Astrocyte (in vitro differentiated cells and primary cell): ENCODE measurements at regions not wholly inside any gene's neighbourhood (a gene's known extent, or its start where the extent isn't known, plus 50 kb on each side); places are given as distances from the start of the nearest gene placed in this dataset.

Experiments used
- DNase-seq: peaks from one replicate; pipeline ENCODE4 v3.0.0-alpha.2; 2010; ENCODE audit warnings: low read depth
- FAIRE-seq: peaks from 2 replicates; lab custom pipeline; 2011; peaks lifted over from hg19 to GRCh38; lab: Jason Lieb, UNC
- H2AFZ ChIP-seq: 2 replicates; pipeline ENCODE4 v1.6.0; 2012; ENCODE audit warnings: low read depth, low read length, inconsistent platforms
- H3K27ac ChIP-seq: 2 replicates; pipeline ENCODE4 v1.5.1; 2011; ENCODE audit warnings: low read depth, low read length, inconsistent platforms
- H3K27me3 ChIP-seq: 2 replicates; pipeline ENCODE4 v1.6.0; 2011; ENCODE audit warnings: low read length, inconsistent platforms; ENCODE audit not compliant: insufficient read depth
- H3K36me3 ChIP-seq: 2 replicates; pipeline ENCODE4 v1.5.1; 2011; ENCODE audit warnings: low read length, inconsistent platforms; ENCODE audit not compliant: insufficient read depth
- H3K4me1 ChIP-seq: 2 replicates; pipeline ENCODE4 v1.5.1; 2011; ENCODE audit warnings: low read length, inconsistent platforms; ENCODE audit not compliant: insufficient read depth
- H3K4me2 ChIP-seq: 2 replicates; pipeline ENCODE4 v1.6.0; 2012; ENCODE audit warnings: low read length, inconsistent platforms
- H3K4me3 ChIP-seq: 2 replicates; pipeline ENCODE4 v1.5.1; 2011; ENCODE audit warnings: low read depth, mild to moderate bottlenecking, low read length, inconsistent platforms; ENCODE audit not compliant: insufficient read depth
- H3K79me2 ChIP-seq: 2 replicates; pipeline ENCODE4 v1.6.0; 2012; ENCODE audit warnings: mild to moderate bottlenecking, low read length, inconsistent platforms; ENCODE audit not compliant: insufficient read depth
- H3K9ac ChIP-seq: 2 replicates; pipeline ENCODE4 v1.6.0; 2012; ENCODE audit warnings: mild to moderate bottlenecking, low read length, inconsistent platforms
- H3K9me3 ChIP-seq: 2 replicates; pipeline ENCODE4 v1.5.1; 2012; ENCODE audit warnings: low read depth, mild to moderate bottlenecking, low read length, inconsistent platforms; ENCODE audit not compliant: insufficient read depth
- H4K20me1 ChIP-seq: 2 replicates; pipeline ENCODE4 v1.6.0; 2012; ENCODE audit warnings: low read length, inconsistent platforms; ENCODE audit not compliant: insufficient read depth
- H3K27ac Mint-ChIP-seq: one replicate; pipeline ENCODE4 v1.8.0; 2021; ENCODE audit warnings: mild to moderate bottlenecking, mixed read lengths; ENCODE audit not compliant: unreplicated experiment
- H3K27me3 Mint-ChIP-seq: one replicate; pipeline ENCODE4 v1.8.0; 2021; ENCODE audit warnings: low read depth, mixed read lengths; ENCODE audit not compliant: unreplicated experiment
- H3K36me3 Mint-ChIP-seq: one replicate; pipeline ENCODE4 v1.8.0; 2021; ENCODE audit warnings: low read depth, mixed read lengths; ENCODE audit not compliant: unreplicated experiment
- H3K4me1 Mint-ChIP-seq: one replicate; pipeline ENCODE4 v1.8.0; 2021; ENCODE audit warnings: low read depth, mixed read lengths; ENCODE audit not compliant: unreplicated experiment
- H3K4me3 Mint-ChIP-seq: one replicate; pipeline ENCODE4 v1.8.0; 2021; ENCODE audit warnings: mild to moderate bottlenecking, moderate library complexity, mixed read lengths; ENCODE audit not compliant: unreplicated experiment
- H3K9me3 Mint-ChIP-seq: one replicate; pipeline ENCODE4 v1.8.0; 2021; ENCODE audit warnings: mild to moderate bottlenecking, mixed read lengths; ENCODE audit not compliant: unreplicated experiment
- CTCF ChIP-seq: IDR thresholded peaks from 2 replicates; pipeline ENCODE4 v1.5.1; 2011; ENCODE audit warnings: low read depth, mild to moderate bottlenecking, inconsistent platforms, low read length, moderate library complexity; ENCODE audit not compliant: insufficient read depth
- EZH2 ChIP-seq: IDR thresholded peaks from 2 replicates; pipeline ENCODE4 v1.6.1; 2012; ENCODE audit warnings: mild to moderate bottlenecking, low read length, inconsistent platforms; ENCODE audit not compliant: insufficient read depth

- Mint-ChIP-seq H3K27me3 (no peaks in the 10 kb centered on the region), H3K4me1 (no peaks in the 10 kb centered on the region), H3K9me3 (no peaks in the 10 kb centered on the region), H3K27ac (no peak overlapping the region), H3K36me3 (no peaks in the 10 kb centered on the region), H3K4me3 (no peak overlapping the region)
- TF ChIP-seq EZH2 (no peak), CTCF (no peak)
- H3K4me3 ChIP-seq: no peak overlapping the region
- H3K27ac ChIP-seq: no peak overlapping the region
- H3K4me2 ChIP-seq: no peak overlapping the region
- H3K36me3 ChIP-seq: no peaks in the 10 kb centered on the region
- no peak overlapping the region for H3K9ac ChIP-seq
- no peaks in the 10 kb centered on the region for H3K9me3 ChIP-seq
- no peak for DNase-seq
- no peaks in the 10 kb centered on the region for H3K27me3 ChIP-seq
- no peaks in the 10 kb centered on the region for H4K20me1 ChIP-seq
- no peaks in the 10 kb centered on the region for H3K4me1 ChIP-seq
- H3K79me2 ChIP-seq: no peaks in the 10 kb centered on the region
- no peak overlapping the region for H2AFZ ChIP-seq
- no peak for FAIRE-seq
Observed at GRCh38 chr1:194300776-194301175, 1114.4 kb upstream of the B3GALT2 start.

- Mint-ChIP-seq H3K9me3 (no peaks in the 10 kb centered on the region), H3K27ac (no peak overlapping the region), H3K4me3 (no peak overlapping the region), H3K4me1 (no peaks in the 10 kb centered on the region), H3K27me3 (no peaks in the 10 kb centered on the region), H3K36me3 (no peaks in the 10 kb centered on the region)
- H3K4me3 ChIP-seq: no peak overlapping the region
- no peaks in the 10 kb centered on the region for H4K20me1 ChIP-seq
- H3K9me3 ChIP-seq: no peaks in the 10 kb centered on the region
- no peaks in the 10 kb centered on the region for H3K36me3 ChIP-seq
- no peak overlapping the region for H3K27ac ChIP-seq
- TF ChIP-seq CTCF (no peak), EZH2 (no peak)
- no peak overlapping the region for H3K4me2 ChIP-seq
- no peak for FAIRE-seq
- no peak overlapping the region for H2AFZ ChIP-seq
- no peaks in the 10 kb centered on the region for H3K4me1 ChIP-seq
- no peak overlapping the region for H3K9ac ChIP-seq
- no peaks in the 10 kb centered on the region for H3K79me2 ChIP-seq
- no peak for DNase-seq
- no peaks in the 10 kb centered on the region for H3K27me3 ChIP-seq
Observed at GRCh38 chr1:194300340-194300739, 1113.9 kb upstream of the B3GALT2 start.

GRCh38 chr1:194298007-194298598, 1111.7 kb upstream of the B3GALT2 start:
- FAIRE-seq: no peak
- Histone ChIP-seq H3K9me3 (no peaks in the 10 kb centered on the region), H3K4me1 (no peaks in the 10 kb centered on the region), H3K9ac (no peak overlapping the region), H3K4me3 (no peak overlapping the region), H3K4me2 (no peak overlapping the region), H2AFZ (no peak overlapping the region), H3K36me3 (no peaks in the 10 kb centered on the region), H3K27ac (no peak overlapping the region), H4K20me1 (no peaks in the 10 kb centered on the region), H3K79me2 (no peaks in the 10 kb centered on the region), H3K27me3 (no peaks in the 10 kb centered on the region)
- Mint-ChIP-seq H3K36me3 (no peaks in the 10 kb centered on the region), H3K9me3 (no peaks in the 10 kb centered on the region), H3K4me1 (peaks cover 9% of the 10 kb centered on the region), H3K27me3 (no peaks in the 10 kb centered on the region), H3K27ac (no peak overlapping the region), H3K4me3 (no peak overlapping the region)
- TF ChIP-seq CTCF: no peak
- no peak for TF ChIP-seq EZH2
- DNase-seq: no peak
